Stimulated activated CD4-positive, alpha-beta T cell treated with anti-CD3 and anti-CD28 coated beads, Interleukin-15, amount 100 ng/mL, for 24 hours (primary cell): ENCODE measurements at regions not wholly inside any gene's neighbourhood (a gene's known extent, or its start where the extent isn't known, plus 50 kb on each side); places are given as distances from the start of the nearest gene placed in this dataset.

Source experiments
- DNase-seq: peaks from one replicate; pipeline ENCODE4 v3.0.0-alpha.2; 2020

GRCh38 chr11:59302991-59303390, 55.7 kb upstream of the OR5AN1 start:
- no peak for DNase-seq

GRCh38 chr11:59295435-59295834, 63.3 kb upstream of the OR5AN1 start:
- DNase-seq, result no peak

GRCh38 chr11:59292611-59293010, 66.1 kb upstream of the OR5AN1 start:
- DNase-seq, result no peak

- DNase-seq, result no peak
These were observed 67.5 kb upstream of the OR5AN1 start for GRCh38 chr11:59291228-59291627.

- DNase-seq, result no peak
These were observed 69.1 kb upstream of the OR5AN1 start for GRCh38 chr11:59289356-59290181.

GRCh38 chr11:59285716-59286260, 72.9 kb upstream of the OR5AN1 start:
- no peak for DNase-seq

- no peak for DNase-seq
These were observed 72.0 kb upstream of the MPEG1 start for GRCh38 chr11:59284773-59285129.

- peak; percentile 54 for DNase-seq
These were observed 71.4 kb upstream of the MPEG1 start for GRCh38 chr11:59283825-59284772.

- no peak for DNase-seq
These were observed 70.6 kb upstream of the MPEG1 start for GRCh38 chr11:59283311-59283710.

- no peak for DNase-seq
These were observed 68.5 kb upstream of the MPEG1 start for GRCh38 chr11:59281177-59281576.

- DNase-seq, result no peak
These were observed 60.7 kb upstream of the MPEG1 start for GRCh38 chr11:59273373-59273841.

- DNase-seq, result no peak
These were observed 60.1 kb upstream of the MPEG1 start for GRCh38 chr11:59272771-59273372.

- DNase-seq, result no peak
These were observed 59.1 kb upstream of the MPEG1 start for GRCh38 chr11:59271811-59272327.

GRCh38 chr11:59271247-59271755, 58.6 kb upstream of the MPEG1 start:
- no peak for DNase-seq

GRCh38 chr11:59267736-59268475, 55.2 kb upstream of the MPEG1 start:
- no peak for DNase-seq

- no peak for DNase-seq
These were observed 54.5 kb upstream of the MPEG1 start for GRCh38 chr11:59267196-59267595.

GRCh38 chr11:59266491-59266890, 53.8 kb upstream of the MPEG1 start:
- DNase-seq, result no peak

- no peak for DNase-seq
These were observed 53.0 kb upstream of the MPEG1 start for GRCh38 chr11:59265735-59266134.

- no peak for DNase-seq
These were observed 52.0 kb upstream of the MPEG1 start for GRCh38 chr11:59264736-59265135.

- no peak for DNase-seq
These were observed 50.6 kb upstream of the MPEG1 start for GRCh38 chr11:59263225-59263894.
